GM18499 (cell line): ENCODE measurements at regions not wholly inside any gene's neighbourhood (a gene's known extent, or its start where the extent isn't known, plus 50 kb on each side); places are given as distances from the start of the nearest gene placed in this dataset.
"Not testable (repeated sequence)": the region's sequence is repeated elsewhere in the genome, so short reads cannot be mapped to it uniquely, and the experiment has no call there.

ENCODE experiments used
- ATAC-seq: cut with Tn5 transposase; IDR thresholded peaks from one replicate; pipeline ENCODE4 v1.9.1; 2021; ENCODE audit warnings: moderate number of reproducible peaks; ENCODE audit not compliant: insufficient read depth, unreplicated experiment

DNA sequence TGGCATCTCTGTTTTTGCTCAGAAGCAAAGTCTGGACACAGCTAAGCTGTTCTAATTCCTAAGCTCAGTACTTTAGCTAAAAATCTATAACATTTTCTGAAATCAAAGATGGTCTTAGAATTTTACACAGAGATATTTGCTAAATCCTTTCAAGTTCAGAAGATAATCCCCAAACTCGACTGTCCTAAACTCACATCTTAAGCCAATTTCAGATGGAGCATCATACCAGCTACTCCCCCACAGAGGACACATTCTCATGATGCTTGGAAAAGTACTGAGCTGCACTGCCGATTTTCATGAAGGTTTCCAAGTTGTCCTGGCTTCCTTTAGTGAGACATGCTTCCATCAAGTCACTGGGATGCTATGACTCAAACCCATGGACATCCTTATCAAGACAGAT lies 535.5 kb downstream of the SUCLG1 start:
- ATAC-seq = no peak

DNA sequence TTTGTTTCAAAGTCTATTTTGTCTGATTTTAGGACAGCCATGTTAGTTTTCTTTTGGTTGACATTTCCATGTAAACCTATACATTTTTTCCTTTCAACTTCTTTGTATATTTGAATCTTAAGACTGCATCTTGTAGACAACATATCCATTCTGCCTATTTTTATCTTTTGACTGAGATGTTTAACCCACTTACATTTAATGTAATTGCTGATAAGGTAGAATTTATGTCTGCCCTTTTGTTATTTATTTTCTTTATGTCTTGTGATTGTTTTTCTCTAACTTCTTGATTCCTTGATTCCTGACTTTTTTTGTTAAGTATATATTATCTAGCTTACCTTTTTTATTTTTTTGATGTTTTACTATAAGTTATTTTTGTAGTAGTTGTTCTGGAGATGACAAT lies 542.5 kb downstream of the SUCLG1 start:
- no peak for ATAC-seq

DNA sequence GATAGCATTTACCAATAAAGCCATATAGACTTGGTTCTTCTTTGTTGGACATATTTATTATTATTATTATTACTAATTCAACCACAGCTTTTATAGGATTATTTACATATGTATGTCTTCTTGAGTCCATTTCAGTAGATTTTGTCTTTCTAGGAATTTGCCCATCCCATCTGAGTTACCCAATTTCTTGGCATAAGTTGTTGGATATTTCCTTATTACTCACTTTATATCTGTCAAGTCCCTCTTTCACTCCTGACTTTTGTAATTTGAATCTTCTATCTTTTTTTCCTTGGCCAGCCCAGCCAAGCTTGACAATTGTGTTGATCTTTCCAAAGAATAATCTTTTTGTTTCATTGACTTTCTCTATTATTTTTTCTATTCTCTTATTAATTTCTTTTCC lies 543.7 kb downstream of the SUCLG1 start:
- no peak for ATAC-seq

DNA sequence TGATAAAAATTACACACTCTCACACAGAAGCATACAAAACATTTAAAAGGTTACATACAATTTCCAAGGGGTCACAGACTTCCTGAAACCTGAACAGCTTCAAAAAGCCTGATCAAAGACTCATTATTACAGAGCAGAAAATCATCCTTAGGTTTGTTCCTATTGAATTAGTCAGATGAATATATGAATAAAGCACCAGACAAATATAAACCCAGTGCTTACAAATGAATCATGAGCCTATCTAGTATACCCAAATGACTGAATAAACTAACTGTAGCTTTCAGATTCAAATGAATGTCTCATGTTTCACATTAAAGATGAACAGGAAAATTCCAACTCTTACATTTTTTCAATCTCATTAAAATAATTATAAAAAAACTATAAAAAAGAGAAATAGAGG lies 550.3 kb downstream of the SUCLG1 start:
- no peak for ATAC-seq

DNA sequence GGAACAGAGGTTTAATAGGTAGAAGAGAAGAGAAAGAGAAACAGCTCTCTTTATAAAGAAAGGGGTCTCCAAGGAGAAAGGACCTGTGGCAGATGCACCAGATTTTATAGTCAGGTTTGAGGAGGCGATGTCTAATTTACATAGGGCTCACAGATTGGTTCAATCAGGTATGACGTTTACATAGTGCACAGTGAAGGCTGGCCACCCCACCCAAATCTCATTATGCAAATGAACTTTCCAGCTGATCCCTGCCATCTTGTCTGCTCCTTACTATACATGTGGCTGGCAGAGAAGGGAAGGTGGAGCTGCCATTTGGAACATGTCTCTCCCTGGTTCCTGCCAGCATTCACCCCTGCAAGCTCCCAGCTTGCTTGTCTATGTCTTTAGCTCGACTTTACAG lies 557.8 kb downstream of the SUCLG1 start:
- ATAC-seq = no peak

DNA sequence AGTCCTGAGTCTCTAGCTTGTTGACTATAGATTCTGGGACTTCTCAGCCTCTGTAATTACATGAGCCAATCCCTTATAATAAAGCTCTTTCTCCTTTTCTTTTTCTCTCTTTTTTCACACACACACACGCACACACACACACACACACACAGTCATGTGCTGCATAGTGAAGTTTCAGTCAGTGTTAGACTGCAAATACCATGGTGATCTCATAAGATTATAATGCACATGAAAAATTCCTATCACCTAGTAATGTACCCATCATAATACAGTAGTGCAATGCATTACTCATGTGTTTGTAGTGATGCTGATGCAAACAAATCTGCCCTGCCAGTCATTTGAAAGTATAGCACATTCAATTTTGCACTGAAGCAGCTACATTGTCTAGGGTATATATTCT lies 558.2 kb downstream of the SUCLG1 start:
- no peak for ATAC-seq

DNA sequence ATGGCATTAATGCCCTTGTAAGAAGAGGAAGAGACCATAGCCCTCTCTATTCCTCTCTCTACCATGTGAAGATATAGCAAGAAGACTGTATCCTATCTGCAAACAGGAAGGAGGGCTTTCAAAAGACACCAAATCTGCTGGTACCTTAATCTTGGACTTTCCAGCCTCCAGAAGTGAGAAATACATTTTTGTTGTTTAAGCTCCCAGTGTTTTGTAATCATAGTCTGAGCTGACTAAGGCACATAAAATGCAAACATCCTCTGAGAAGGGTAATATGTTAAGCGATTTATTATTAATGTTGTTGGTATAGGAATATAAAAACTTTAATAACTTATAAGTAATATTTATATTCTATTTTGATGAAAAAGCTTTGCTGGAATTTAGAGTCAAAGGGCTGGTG lies 559.8 kb downstream of the SUCLG1 start:
- ATAC-seq = no peak

DNA sequence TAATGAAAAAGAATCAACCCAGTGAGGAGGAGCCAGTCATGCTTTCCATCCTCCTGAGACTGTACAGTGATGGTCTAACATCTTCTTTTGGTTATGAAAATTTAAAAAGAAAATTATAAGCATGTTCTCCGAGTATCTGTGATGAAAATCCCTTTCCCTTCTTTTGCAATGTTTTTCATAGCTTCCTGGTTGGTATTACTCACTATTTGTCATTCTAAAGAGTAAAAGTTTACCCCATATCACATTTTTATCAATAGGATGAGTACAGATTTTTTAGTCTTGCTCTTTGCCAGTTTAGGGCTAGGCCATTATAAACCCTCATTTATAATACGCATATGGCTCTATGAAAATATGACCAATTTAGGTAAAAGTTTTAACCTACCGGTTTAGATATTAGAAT lies 564.1 kb downstream of the SUCLG1 start:
- no peak for ATAC-seq

DNA sequence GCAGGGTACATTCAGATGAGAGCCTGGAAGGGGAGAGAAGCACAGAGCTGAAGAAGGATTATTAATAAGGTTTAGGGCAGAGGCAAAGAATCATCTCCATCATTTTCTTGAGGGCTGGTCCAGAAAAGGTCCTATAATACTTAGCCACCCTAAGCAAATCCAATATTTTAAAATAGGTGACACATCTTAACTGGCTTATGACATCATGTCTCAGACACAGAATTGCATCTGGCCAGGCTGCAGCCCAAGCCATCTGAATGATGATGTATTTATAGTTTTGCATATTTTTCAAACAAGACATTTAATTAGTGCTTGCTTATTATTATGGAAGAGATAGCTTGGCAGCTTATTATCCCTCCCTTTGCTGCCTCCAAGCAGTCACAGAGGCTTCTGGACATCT lies 571.3 kb downstream of the SUCLG1 start:
- ATAC-seq = no peak

DNA sequence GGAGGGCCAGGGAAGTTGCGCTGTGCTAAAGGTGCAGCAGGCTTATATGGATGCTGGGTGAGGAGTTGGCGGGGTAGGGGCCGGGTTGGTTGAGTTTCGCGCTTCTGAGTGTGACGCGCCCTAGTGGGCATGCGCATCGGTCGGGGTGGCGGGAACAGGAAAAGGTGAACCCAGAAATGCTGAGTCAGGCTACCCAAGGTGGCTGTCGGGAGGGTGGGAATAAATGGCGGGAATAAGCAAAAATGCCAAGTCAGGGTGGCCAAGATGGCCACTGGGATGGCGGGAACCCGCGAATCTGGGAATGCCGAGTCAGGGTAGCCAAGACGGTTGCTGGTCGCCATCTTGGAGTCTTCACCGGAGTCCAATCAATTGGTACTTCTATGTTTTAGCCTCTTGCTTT lies 580.0 kb downstream of the SUCLG1 start:
- ATAC-seq = no peak

DNA sequence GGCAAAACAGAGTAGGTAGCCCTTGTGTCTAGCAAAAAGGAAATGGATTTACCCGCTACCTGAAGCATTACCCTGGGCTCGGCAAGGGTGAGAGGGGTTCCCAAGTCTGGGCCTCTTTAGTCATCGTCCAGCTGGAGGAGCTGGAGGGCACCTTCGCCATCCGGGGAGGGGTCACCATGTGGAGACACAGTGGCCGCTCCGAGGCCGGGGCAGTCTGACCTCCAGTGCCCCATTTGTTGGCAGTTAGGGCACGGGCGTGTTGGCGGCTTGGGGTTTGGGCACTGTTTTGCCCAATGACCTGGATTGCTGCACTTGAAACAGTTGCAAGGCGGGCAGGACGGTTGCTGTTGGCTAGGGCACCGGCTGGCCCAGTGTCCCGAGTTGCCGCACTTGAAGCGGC lies 581.8 kb downstream of the SUCLG1 start:
- ATAC-seq = not testable (repeated sequence)

DNA sequence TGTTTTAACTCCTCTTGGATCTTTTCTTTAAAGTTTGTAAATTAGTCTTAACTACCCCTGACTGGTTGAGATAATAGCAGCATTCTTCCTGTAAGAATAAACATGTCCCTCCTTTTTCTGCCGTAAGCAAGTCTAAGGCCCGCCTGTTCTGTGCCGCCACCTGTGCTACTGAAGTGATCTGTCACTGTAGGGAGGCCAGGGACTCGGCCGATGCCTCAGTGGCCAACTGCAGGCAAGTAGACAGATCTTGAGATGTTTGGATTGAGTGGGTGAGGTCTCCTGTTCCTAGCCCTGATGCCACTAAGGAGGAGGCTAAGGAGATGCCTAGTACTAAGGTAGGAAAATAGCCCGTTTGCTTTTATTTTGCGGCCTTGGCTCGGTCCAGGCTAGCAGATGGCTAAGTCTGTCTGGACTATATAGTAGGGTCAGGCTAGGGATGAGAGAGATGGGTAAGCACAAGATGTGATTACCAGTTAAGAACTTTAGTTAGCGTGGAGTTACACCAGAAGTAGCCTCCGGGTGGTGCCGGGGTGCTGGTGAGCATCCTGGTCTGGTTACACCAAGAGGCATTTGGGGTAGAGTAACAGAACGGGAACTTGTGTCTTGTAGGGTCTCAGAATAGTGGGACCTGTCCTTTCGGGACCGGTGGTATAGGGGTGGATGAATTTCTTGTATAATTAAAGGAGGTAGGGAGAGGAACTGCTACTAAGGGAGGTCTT lies 584.2 kb downstream of the SUCLG1 start:
- ATAC-seq = no peak

DNA sequence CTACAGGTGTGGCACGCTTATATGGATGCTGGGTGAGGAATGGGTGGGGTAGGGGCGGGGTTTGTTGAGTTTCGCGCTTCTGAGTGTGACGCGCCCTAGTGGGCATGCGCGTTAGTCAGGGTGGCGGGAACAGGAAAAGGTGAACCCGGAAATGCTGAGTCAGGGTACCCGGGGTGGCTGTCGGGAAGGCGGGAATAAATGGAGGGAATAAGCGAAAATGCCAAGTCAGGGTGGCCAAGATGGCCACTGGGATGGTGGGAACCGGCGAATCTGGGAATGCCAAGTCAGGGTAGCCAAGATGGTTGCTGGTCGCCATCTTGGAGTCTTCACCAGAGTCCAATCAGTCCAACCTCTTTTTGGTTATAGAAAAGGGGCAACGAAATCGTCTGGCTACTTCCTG lies 585.0 kb downstream of the SUCLG1 start:
- ATAC-seq = no peak

DNA sequence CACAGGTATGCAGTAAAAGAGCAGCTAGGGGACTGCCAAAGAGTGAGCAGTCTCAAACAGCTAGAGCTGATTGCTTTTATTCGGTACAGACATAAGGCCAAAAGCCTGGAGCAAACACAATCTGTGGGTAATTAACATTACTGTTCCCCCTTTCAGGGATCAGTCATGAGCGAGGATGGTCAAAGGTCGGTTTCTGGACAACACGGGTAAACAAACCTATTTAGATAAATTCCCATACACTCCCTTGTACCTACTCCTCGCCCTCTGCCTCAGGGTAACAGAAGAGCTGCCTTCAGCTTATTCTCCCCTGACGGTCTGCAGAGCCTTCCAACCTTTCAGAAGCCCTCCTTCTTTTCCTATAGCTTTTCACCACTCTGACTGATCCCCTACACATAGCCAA lies 586.0 kb downstream of the SUCLG1 start:
- no peak for ATAC-seq

DNA sequence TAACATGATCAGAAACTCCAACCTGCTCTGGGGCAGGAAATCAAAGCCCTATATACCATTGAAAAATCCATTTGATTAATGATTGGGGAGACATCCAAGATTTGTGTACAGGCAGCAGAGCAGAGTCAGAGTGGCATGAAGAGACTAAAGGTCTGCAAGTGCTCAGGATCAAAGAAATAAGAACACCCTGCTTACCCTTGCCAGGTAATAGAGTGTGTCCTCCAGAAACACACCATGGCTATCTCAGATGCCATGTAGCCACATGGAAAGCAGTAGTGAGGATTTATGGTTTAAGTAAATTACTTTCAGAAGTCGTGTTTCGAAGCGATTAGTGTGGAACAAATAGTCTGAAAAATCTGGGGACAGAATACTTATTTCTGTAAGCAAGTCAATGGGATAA lies 592.9 kb downstream of the SUCLG1 start:
- ATAC-seq = no peak

DNA sequence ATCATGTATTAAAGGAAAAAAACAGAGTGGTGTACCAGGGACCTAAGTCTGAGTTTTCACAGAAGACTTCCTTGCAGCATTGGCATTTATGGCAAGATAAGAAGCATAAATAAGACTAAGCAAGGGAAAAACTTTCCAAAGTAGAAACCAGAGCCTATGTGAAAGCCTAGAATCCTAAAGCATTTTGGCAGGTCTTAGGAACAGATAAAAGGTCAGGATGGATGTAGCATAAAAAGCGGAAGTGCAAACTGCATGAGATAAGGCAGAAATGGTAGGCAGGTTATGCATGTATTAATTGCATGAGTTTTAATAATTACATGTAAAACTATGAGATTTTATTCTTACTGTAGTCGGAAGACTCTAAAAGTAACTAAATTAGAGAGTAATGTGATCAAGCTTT lies 596.5 kb downstream of the SUCLG1 start:
- no peak for ATAC-seq

DNA sequence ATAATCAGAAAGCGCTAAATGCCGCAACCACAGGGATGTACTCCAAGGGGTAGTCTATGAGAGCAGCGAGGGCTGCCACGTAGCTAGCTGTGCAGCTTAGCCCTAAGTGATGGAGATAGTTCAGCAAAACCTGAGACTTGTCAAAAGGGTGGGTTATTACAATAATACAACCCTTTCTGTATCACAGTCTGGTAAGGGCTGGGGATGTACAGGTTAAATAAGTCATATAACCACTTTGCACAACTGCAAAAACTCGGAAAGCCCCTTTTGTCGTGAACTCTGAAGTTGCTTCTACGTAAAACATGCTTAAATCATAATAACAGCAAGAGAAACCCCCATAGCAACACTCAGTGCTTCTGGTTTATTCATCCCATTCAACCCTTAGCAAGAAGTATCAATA lies 598.8 kb downstream of the SUCLG1 start:
- ATAC-seq = no peak

DNA sequence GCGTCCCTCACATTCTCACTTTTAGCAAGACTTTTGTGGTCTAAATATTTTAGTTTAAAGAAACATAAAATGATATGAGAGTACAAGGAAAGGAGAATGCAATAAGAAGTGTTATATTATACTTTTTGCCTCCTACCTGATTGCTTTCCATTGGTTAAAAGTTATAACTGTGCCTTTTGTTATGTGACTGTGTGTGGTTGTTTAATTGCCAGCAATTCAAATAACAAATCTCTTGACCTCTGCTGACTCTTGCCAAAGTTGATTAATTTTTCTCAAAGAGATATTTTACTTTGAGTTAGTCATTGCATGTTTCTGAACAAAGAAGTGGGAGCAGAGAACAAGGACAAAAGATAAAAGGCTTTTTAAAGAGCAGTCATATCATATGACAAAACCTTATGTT lies 599.5 kb downstream of the SUCLG1 start:
- ATAC-seq = no peak

DNA sequence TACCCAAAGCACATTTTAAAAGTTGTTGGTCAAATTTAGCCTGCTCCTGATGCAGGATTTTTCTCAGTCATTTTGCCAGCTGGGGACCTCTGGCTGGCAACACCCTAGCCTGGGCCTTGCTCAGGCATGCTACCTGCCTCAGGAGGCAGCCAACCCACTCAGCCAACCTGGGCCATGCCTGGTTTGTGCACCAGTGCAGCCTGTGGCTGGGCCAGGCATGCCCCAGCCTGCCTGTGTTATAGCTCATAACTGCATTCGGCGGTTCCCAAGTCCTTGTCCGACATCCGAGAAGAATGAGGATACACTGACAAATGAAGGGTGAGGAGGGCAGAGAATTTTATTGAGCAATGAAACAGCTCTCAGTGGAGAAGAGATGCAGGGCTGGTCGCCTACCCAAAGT lies 608.0 kb downstream of the SUCLG1 start:
- no peak for ATAC-seq

DNA sequence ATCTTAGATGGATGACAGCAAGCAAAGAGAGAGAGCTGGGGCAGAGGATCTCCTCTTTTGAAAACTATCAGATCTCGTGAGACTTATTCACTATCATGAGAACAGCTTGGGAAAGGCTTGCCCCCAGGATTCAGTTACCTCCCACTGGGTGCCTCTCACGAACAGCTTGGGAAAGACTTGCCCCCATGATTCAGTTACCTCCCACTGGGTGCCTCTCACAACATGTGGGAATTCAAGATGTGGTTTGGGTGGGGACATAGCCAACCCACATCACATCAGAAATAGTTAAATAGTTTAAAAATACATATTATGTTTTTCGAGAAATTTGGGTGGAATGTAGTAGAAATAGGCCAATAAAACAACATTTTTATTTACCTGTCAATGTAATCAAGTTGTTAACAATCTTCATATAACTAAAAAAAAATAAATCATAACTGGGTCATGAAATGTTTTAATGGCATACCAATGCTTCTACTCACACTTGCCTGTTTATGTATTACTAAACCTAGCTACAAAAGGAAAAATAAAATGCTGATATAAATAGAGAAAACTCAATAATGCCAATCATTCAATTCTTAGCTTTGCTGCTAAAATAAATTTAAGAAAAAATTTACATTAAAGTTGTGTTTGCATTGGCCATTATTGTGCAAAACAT lies 608.9 kb downstream of the SUCLG1 start:
- ATAC-seq = no peak

DNA sequence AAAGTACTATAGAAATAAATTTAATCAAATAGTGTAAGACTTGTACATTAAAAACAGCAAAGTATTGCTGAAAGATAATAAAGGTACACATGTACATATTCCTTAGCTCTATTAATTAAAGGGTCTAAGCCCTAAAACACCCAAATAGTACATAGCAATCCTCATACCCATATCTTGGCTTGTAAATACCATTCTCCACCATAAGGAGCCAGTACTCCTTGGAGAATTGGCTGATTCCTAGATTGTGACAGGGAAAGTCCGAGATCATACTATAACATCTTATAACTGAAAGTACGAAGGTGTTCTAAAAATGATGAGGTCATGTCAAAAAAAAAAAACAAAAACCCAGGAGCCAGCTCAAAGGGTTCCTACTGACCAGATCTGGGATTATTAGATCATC lies 614.6 kb downstream of the SUCLG1 start:
- ATAC-seq = no peak

DNA sequence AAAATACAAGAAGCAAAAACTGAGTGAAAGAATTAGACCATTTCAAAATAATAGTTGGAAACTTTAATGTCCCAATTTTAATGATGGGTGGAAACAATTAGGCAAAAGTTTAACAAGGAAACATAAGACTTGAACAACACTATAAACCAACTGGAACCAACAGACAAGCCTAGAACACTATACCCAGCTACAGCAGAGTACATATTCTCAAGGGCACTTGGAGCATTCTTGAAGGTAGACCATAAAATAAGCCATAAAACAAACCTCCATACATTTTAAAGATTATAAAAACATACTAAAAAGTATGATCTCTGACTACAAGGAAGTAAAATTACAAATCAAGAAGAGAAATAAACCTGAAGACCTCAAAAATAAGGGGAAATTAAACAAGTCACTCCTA lies 616.7 kb downstream of the SUCLG1 start:
- ATAC-seq = no peak
